NCI-H526 treated with DMSO at 0.1 percent for 48 hours (cell line): ENCODE measurements at regions not wholly inside any gene's neighbourhood (a gene's known extent, or its start where the extent isn't known, plus 50 kb on each side); places are given as distances from the start of the nearest gene placed in this dataset.

Source experiments
- DNase-seq: peaks from one replicate; lab custom pipeline; 2025; lab: John Stamatoyannopoulos, UW

- DNase-seq, result no peak
These were observed 87.1 kb upstream of the TNFAIP3 start for GRCh38 chr6:137779982-137780381.

- DNase-seq, result no peak
These were observed 86.5 kb upstream of the TNFAIP3 start for GRCh38 chr6:137780447-137781034.

- DNase-seq, result no peak
These were observed 85.4 kb upstream of the TNFAIP3 start for GRCh38 chr6:137781639-137782038.

- no peak for DNase-seq
These were observed 84.7 kb upstream of the TNFAIP3 start for GRCh38 chr6:137782166-137783039.

- no peak for DNase-seq
These were observed 83.3 kb upstream of the TNFAIP3 start for GRCh38 chr6:137783710-137784109.

GRCh38 chr6:137784583-137784982 lies 82.5 kb upstream of the TNFAIP3 start:
- no peak for DNase-seq

- no peak for DNase-seq
These were observed 80.0 kb upstream of the TNFAIP3 start for GRCh38 chr6:137787016-137787415.

- DNase-seq, result no peak
These were observed 78.8 kb upstream of the TNFAIP3 start for GRCh38 chr6:137788248-137788647.

- no peak for DNase-seq
These were observed 75.5 kb upstream of the TNFAIP3 start for GRCh38 chr6:137791281-137792159.

- no peak for DNase-seq
These were observed 74.7 kb upstream of the TNFAIP3 start for GRCh38 chr6:137792160-137793033.

GRCh38 chr6:137793805-137794515 lies 73.1 kb upstream of the TNFAIP3 start:
- DNase-seq, result no peak

GRCh38 chr6:137794516-137795201 lies 72.4 kb upstream of the TNFAIP3 start:
- no peak for DNase-seq

- DNase-seq, result no peak
These were observed 71.6 kb upstream of the TNFAIP3 start for GRCh38 chr6:137795501-137795900.

GRCh38 chr6:137798261-137798660 lies 68.8 kb upstream of the TNFAIP3 start:
- DNase-seq, result no peak

GRCh38 chr6:137798846-137799245 lies 68.2 kb upstream of the TNFAIP3 start:
- DNase-seq, result no peak

- DNase-seq, result peak; percentile 28
These were observed 67.0 kb upstream of the TNFAIP3 start for GRCh38 chr6:137799950-137800568.

- DNase-seq, result no peak
These were observed 66.3 kb upstream of the TNFAIP3 start for GRCh38 chr6:137800762-137801161.

- DNase-seq, result no peak
These were observed 65.5 kb upstream of the TNFAIP3 start for GRCh38 chr6:137801352-137802114.
